KOPT-K1 (cell line): ENCODE measurements at regions not wholly inside any gene's neighbourhood (a gene's known extent, or its start where the extent isn't known, plus 50 kb on each side); places are given as distances from the start of the nearest gene placed in this dataset.
"Not testable (repeated sequence)": the region's sequence is repeated elsewhere in the genome, so short reads cannot be mapped to it uniquely, and the experiment has no call there.

Experiments used
- H3K27ac ChIP-seq: fragments of 200-600 bp; sonication (generic); 2 replicates; pipeline ENCODE4 v1.5.1; 2016; ENCODE audit warnings: antibody characterized with exemption, mild to moderate bottlenecking, low read depth, low read length; ENCODE audit not compliant: poor library complexity, severe bottlenecking
- H3K36me3 ChIP-seq: fragments of 200-600 bp; sonication (generic); 2 replicates; pipeline ENCODE4 v1.5.1; 2017; ENCODE audit warnings: antibody characterized with exemption, mild to moderate bottlenecking, low read length, moderate library complexity; ENCODE audit not compliant: insufficient read depth
- H3K9me3 ChIP-seq: fragments of 200-600 bp; sonication (generic); 2 replicates; pipeline ENCODE4 v1.5.1; 2017; ENCODE audit warnings: antibody characterized with exemption, low read length, mild to moderate bottlenecking; ENCODE audit not compliant: insufficient read depth, poor library complexity, severe bottlenecking

DNA sequence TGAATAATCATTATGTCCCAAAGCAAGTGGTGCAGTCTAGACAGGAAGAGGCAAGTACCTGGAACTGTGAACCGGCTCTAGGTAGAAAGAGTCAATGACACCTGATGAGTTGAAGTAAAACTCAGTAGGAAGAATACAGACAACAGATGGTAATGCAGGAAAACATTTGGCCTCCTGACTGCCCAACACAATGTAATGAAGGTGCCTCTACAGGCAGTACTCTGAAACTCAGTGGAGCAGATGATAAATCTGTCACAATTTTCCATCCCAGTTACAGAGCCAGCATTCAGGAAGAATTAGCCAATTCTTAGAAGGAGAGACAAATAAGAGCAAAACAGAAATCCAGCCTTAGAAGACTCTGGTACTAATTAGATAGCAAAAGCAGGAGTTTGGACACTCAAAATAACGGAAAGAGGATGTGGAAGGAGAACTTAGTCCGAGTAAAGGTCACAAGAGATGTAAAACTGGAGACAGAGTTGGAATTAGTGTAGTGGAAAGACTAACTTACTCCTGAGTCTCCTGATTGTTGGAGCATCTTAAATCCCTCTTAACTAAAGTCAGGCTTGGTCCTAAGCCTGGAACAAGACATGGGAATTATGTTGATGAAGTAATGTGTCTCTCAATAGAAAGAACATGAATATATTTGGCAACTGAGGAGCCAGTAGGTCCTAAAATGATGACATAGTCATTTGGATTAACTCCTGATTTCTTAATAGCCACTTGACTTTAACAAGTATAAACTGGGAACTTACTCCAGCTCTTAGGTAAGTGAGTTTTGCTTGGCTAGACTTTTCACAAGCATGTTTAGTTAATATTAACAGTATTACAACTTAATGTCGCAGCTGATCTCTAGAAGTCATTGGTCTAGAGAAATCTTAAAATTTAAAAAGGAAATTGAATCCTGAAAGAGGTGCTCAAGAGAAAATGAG lies 457.3 kb upstream of the MIR17HG start:
- Histone ChIP-seq H3K27ac (no peak overlapping the region), H3K9me3 (no peaks in the 10 kb centered on the region), H3K36me3 (no peaks in the 10 kb centered on the region)

DNA sequence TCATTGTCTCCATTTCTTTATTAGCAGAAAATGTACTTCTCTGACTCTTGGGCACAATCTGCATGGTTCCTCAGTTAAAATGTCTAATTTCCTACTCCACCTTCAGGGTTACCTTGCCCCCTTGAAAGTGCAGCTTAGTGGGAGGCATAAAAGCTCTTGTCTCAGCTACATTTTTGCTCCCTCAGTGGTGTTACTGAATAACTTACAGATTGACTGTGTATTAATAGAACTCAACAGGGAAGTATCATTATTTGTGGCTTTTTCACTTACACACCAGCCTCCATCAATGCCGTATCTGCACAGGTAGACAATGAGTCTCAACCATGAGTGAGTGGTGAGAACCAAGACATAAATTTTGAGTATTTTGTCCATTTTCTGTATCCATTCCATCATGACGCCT lies 456.2 kb upstream of the MIR17HG start:
- H3K27ac ChIP-seq, result no peak overlapping the region
- H3K9me3 ChIP-seq, result no peaks in the 10 kb centered on the region

DNA sequence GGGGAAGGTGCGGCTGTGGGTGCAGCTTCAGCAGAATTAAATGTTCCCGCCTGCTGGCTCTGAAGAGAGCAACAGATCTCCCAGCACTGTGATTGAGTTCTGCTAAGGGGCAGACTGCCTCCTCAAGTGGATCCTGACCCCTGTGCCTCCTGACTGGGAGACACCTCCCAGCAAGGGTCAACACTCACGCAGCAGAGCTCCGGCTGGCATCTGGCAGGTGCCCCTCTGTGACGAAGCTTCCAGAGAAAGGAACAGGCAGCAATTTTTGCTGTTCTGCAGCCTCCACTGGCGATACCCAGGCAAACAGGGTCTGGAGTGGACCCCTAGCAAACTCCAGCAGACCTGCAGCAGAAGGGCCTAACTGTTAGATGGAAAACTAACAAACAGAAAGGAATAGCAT lies 454.3 kb upstream of the MIR17HG start:
- not testable (repeated sequence) for H3K36me3 ChIP-seq, H3K9me3 ChIP-seq, H3K27ac ChIP-seq

More for the DNA sequence above, 456.2 kb upstream of the MIR17HG start:
- no peaks in the 10 kb centered on the region for H3K36me3 ChIP-seq

DNA sequence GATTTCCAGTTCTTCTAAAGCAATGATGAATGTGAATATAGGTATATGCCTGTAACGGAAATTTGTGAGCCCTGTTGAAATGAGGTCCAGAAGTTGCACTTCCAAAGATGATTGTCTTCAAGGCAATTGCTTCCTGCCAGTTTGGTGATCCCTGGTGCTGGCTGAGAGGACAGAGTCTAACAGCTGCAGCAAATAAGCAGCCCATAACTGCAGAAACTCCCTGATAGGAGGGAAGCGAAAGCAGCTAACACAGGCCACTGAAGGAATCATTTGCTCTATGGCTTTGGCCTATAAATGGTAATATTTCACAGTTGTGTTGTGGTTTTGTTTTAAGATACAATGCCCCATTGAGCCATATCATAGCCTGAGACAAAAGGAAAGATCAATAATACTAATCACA lies 451.5 kb upstream of the MIR17HG start:
- Histone ChIP-seq H3K36me3 (no peaks in the 10 kb centered on the region), H3K27ac (no peak overlapping the region), H3K9me3 (no peaks in the 10 kb centered on the region)

DNA sequence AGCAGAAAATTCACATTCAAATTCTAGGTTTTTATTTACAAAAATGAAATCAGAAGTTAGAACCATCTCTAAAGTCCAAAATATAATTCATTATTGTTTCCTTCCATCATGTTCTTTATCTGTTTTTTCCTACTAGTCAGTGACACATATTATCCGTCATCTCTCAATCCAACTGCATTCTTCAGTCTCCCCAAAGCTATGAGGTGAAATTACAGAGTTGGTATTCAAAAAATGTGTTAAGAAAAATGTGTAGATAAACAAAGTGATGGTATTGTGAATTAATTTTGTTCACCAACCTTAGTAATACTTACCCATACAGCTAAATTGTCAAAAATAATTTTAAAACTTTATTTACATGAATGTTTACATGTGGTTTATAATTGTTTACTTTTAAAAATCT lies 448.7 kb upstream of the MIR17HG start:
- H3K27ac ChIP-seq, result no peak overlapping the region

DNA sequence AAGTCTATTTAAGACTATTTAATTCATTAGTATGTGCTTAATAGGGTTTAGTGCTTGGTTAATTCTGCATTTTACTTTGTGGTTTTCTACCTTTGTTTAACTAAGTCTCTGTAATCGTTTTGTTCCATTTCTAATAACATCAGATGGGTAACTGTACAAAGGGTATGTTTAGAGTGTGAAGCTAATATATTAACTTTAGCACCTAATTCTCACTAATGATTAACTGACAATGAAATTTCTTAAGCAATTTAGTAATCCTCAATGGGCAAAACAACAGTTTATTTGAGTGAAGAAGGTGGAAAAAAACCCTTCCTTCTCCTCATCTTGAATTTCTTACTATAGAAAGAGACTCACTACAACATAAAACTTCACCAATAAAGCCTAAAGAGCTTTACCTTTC lies 448.1 kb upstream of the MIR17HG start:
- H3K36me3 ChIP-seq, result no peaks in the 10 kb centered on the region
- no peak overlapping the region for H3K27ac ChIP-seq
- no peaks in the 10 kb centered on the region for H3K9me3 ChIP-seq

More for the DNA sequence above, 448.7 kb upstream of the MIR17HG start:
- no peaks in the 10 kb centered on the region for H3K9me3 ChIP-seq
- H3K36me3 ChIP-seq, result no peaks in the 10 kb centered on the region

DNA sequence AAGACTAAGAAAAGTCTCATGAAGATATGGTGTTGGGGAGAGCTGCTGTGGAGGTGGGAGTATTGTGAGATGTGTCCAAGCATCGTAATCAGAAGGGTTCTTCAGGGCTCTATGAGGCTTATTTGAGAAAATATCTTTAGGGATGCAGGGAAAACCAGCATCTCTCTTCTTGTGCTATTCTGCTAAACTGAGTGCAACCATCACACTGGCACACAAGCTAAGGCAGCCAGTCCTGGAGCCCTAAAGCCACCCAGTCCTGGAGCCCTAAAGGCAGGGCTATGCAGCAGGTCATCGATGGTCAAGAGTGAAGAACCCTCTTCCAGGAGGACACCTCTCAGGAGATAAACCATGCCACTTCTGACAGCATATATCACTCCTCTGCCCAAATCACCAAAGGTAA lies 445.2 kb upstream of the MIR17HG start:
- no peaks in the 10 kb centered on the region for H3K9me3 ChIP-seq
- no peaks in the 10 kb centered on the region for H3K36me3 ChIP-seq

DNA sequence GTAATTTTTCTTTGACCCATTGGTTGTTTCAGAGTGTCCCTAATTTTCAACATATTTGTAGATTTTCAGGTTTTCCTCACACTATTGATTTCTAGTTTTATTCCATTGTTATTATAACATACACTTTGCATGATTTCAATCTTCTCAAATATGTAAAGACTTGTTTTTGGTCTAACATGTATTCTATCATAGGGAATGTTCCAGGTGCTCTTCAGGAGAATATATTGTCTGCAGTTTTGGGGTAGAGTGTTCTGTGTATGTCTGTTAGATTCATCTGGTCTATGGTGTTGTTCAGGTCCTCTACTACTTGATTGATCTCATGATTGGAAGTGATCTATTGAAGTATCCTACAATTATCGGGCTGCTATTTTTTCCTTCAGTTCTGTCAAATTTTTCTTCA lies 440.9 kb upstream of the MIR17HG start:
- Histone ChIP-seq H3K27ac (no peak overlapping the region), H3K9me3 (no peaks in the 10 kb centered on the region), H3K36me3 (no peaks in the 10 kb centered on the region)

More for the DNA sequence above, 445.2 kb upstream of the MIR17HG start:
- H3K27ac ChIP-seq, result no peak overlapping the region

DNA sequence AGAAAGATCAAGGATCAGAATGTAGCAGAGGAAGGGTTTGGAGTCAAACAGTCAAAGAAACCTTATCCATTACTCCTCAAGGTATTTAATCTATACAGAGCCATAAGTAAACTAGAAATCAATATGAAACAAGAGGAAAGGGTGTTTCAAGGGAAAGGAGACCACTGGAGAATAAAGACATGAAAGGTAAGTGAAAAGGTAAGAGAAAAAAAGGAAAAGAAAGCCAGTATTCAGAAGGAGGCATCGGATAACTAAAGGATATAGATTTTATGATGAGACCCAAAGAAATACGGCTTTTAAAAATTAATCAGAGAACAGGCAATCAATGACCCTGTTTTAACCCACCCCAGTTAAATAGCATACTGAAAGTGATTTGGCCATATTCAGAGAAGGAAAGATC lies 438.7 kb upstream of the MIR17HG start:
- Histone ChIP-seq H3K9me3 (no peaks in the 10 kb centered on the region), H3K27ac (no peak overlapping the region), H3K36me3 (no peaks in the 10 kb centered on the region)

DNA sequence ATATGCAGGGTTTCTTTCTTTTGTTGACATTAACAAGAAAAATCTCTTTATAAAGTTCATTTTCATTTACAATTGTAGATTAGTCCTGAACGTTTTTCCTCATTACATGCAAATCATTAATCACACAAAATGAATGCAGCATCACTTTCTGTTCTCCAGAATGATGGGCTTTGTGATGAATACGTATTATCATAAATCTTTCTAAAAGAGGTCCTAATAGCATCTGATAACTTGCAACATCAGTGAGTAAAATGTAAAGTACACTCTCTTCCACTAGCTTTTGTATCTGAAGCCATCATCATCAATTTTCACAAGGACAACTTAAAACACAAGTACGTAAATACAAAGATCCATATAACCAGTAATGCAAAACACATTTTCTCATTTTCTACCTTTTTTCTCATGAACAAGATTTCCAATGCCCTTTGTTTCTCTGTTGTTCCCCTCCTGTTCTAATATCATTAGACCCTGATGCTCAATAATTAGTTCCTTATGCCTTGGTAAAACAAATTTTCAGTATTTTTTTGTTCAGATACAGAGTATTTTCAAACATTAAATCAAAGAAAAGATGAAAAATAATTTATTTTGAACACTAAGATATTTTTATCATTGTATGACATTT lies 437.4 kb upstream of the MIR17HG start:
- Histone ChIP-seq H3K27ac (no peak overlapping the region), H3K9me3 (no peaks in the 10 kb centered on the region), H3K36me3 (no peaks in the 10 kb centered on the region)

DNA sequence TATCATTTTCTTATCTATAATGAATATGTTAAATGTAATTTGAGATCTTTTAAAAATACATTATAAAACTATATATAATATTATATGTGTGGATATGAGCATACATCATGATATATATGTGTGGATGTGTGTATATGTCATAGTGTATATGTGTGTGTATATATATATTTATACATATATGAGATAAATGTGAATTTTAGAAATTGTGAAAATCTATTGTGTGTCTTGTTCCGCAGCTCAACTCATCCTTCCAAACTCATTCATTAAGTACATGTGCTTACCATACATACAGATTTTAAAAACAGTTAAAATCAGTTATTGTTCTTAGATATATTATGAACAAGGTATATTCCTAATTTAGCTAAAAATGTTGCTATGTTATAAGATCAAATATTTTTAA lies 435.2 kb upstream of the MIR17HG start:
- Histone ChIP-seq H3K27ac (no peak overlapping the region), H3K36me3 (no peaks in the 10 kb centered on the region), H3K9me3 (no peaks in the 10 kb centered on the region)

DNA sequence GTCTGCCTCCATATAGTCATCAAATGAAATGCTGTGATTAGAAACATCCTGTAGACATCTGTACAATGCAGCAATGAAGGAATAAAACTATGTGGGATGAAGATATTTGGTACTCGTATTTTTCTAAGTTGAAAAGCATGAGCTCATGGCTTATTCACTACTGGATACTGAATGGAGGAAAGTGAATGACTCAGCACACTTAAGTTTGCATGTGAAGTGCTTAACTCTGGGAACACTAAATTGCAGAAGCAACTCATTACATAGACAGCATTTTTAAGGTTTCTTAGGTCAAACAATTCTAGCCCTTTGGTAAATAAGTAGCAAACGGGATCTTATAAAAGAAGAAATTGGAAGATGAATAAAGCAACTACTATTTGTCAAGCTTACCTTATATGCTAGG lies 429.0 kb upstream of the MIR17HG start:
- Histone ChIP-seq H3K36me3 (no peaks in the 10 kb centered on the region), H3K9me3 (no peaks in the 10 kb centered on the region), H3K27ac (no peak overlapping the region)

DNA sequence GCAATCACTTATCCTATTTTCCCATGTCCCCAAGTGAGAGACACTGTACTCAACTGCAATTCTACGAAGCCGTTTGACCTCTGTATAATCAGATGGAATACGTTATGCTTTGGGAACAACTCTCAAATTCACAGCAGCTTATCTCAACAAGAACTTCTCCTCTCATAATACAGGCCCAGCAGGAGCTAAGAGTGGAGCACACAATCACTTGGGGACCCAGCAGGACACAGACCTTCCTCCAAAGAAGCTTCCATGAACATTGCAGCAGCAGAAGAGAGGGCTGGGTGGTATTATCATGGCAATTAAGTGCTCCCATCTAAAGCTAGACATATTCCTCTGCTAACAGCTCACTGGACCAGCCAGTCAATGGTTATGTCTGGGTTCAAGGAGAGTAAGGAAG lies 428.3 kb upstream of the MIR17HG start:
- Histone ChIP-seq H3K36me3 (no peaks in the 10 kb centered on the region), H3K27ac (no peak overlapping the region), H3K9me3 (no peaks in the 10 kb centered on the region)

DNA sequence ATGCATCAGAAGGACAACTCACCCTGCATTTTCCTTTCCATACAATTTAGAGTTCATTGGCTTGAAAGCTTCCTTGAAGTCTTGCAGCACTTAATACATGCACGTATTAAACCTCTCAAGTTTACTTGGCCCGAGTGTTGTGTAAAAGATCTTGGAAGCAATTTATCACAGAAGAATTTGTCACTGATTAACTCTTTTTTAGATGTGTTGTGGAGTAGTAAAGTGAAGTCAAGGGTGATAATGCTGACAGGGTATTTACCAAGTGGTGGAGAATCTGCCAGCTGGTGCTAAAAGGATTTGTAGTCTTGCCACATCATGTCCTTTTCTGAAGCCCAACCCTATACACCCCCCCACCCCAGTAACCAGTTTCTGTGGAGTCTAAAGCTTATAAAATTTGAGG lies 421.0 kb upstream of the MIR17HG start:
- Histone ChIP-seq H3K27ac (no peak overlapping the region), H3K9me3 (no peaks in the 10 kb centered on the region), H3K36me3 (no peaks in the 10 kb centered on the region)

DNA sequence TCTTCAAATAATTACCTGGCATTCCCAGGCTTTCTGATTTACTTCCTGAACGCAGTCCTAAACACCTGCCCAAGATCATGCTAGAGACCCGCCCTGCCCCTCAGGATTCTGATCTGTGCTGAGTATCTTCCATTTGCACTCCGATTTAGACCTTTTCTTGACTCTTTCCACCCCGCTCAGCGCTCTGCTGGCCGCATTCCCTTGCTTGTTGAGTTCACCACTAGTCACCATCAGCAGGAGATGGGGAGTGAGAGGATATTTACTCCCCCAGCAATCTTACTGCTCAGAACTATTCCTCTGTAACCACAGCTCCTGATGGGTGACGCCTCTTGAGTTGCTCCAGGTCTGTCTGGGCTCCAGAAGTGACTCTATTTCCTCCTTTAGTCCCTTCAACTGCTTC lies 419.4 kb upstream of the MIR17HG start:
- H3K9me3 ChIP-seq, result no peaks in the 10 kb centered on the region
- no peaks in the 10 kb centered on the region for H3K36me3 ChIP-seq
- no peak overlapping the region for H3K27ac ChIP-seq
